Right atrium auricular region (tissue), 2 donors: ENCODE measurements at regions not wholly inside any gene's neighbourhood (a gene's known extent, or its start where the extent isn't known, plus 50 kb on each side); places are given as distances from the start of the nearest gene placed in this dataset.
"Not testable (repeated sequence)": the region's sequence is repeated elsewhere in the genome, so short reads cannot be mapped to it uniquely, and the experiment has no call there.

ENCODE experiments used
- DNase-seq: peaks from one replicate; pipeline ENCODE4 v3.0.0-alpha.2; 2019; ENCODE audit warnings: low spot score
- H3K27ac ChIP-seq, 2 donors: fragments of 200-600 bp; sonication (generic); 1 replicate in 1 of 2; 2 replicates in 1 of 2; pipeline ENCODE4 v1.5.1; 2016 to 2019
- H3K27me3 ChIP-seq, 2 donors: fragments of 200-600 bp; sonication (generic); one replicate each; pipeline versions ENCODE4 v1.5.1 to v1.6.0; 2017 to 2019
- H3K36me3 ChIP-seq: fragments of 200-600 bp; sonication (generic); one replicate; pipeline ENCODE4 v1.5.1; 2016
- H3K4me1 ChIP-seq, 2 donors: fragments of 200-600 bp; sonication (generic); one replicate each; pipeline versions ENCODE4 v1.5.1 to v1.6.0; 2017 to 2019
- H3K4me3 ChIP-seq, 2 donors: fragments of 200-600 bp; sonication (generic); 1 replicate in 1 of 2; 2 replicates in 1 of 2; pipeline ENCODE4 v1.5.1; 2017 to 2019; ENCODE audit warnings: mild to moderate bottlenecking in 1 of 2, moderate library complexity in 1 of 2
- H3K9me3 ChIP-seq, 2 donors: fragments of 200-600 bp; sonication (generic); one replicate each; pipeline ENCODE4 v1.5.1; 2019
- CTCF ChIP-seq, 2 donors: fragments of 200-600 bp; sonication (generic); IDR thresholded peaks; one replicate each; pipeline ENCODE4 v1.5.1; 2019; ENCODE audit warnings: antibody characterized with exemption in 2 of 2

GRCh38 chr1:94350350-94350924 is 67.8 kb upstream of the ABCD3 start:
- Histone ChIP-seq H3K4me1 (no peaks in the 10 kb centered on the region), H3K9me3 (no peaks in the 10 kb centered on the region), H3K27me3 (no peaks in the 10 kb centered on the region), H3K4me3 (no peak overlapping the region), H3K27ac (peak overlapping the region; percentile 53 to 59), H3K36me3 (no peaks in the 10 kb centered on the region)
- no peak for DNase-seq
- no peak for TF ChIP-seq CTCF (IDR thresholded peaks at IDR 0.05)

- Histone ChIP-seq H3K27ac (peak overlapping the region; percentile 53 to 59), H3K9me3 (no peaks in the 10 kb centered on the region), H3K4me1 (no peaks in the 10 kb centered on the region), H3K27me3 (no peaks in the 10 kb centered on the region), H3K36me3 (no peaks in the 10 kb centered on the region), H3K4me3 (no peak overlapping the region)
- no peak for TF ChIP-seq CTCF (IDR thresholded peaks at IDR 0.05)
- DNase-seq: no peak
Measured at GRCh38 chr1:94349853-94350252, 68.3 kb upstream of the ABCD3 start.

DNA sequence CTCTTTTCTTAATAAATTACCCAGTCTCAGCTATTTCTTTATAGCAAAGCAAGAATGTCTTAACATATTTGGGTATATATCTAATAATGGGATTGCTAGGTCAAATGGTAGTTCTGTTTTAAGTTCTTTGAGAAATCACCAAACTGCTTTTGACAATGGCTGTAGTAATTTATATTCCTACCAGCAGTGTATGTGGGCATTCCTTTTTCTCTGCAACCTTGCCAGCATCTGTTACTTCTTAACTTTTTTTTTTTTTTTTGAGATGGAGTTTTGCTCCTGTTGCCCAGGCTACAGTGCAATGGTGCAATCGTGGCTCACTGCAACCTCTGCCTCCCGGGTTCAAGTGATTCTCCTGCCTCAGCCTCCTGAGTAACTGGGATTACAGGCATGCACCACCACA is 69.8 kb upstream of the ABCD3 start:
- not testable (repeated sequence) for H3K4me1 ChIP-seq, H3K9me3 ChIP-seq, H3K27ac ChIP-seq, H3K27me3 ChIP-seq, H3K4me3 ChIP-seq, DNase-seq, H3K36me3 ChIP-seq

GRCh38 chr1:94345148-94345721 is 73.0 kb upstream of the ABCD3 start:
- H3K27me3 ChIP-seq: no peaks in the 10 kb centered on the region
- H3K9me3 ChIP-seq: no peaks in the 10 kb centered on the region
- no peak for DNase-seq
- no peak for TF ChIP-seq CTCF (IDR thresholded peaks at IDR 0.05)
- H3K27ac ChIP-seq: no peak overlapping the region
- no peak overlapping the region for H3K4me3 ChIP-seq
- H3K36me3 ChIP-seq: no peaks in the 10 kb centered on the region
- no peaks in the 10 kb centered on the region for H3K4me1 ChIP-seq

DNA sequence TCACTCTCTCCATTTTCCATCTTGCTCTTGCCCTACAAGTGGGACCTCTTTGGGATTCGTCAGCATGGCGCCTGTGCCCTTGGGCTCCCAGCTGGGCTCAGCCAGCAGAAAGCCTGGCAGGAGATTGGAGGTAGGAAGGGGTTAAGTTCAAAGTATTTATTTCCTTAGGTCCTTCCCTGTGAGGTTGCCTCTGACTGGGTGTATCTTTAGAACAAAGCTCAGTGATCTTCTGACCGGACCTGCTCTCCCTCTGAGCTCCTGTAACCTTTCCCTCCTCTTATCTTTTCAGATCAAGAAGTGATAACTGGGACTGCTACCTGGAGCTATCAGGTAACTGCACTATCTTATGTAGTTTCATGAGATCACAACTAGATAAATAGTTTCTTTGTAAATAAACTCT is 75.8 kb upstream of the ABCD3 start:
- H3K4me3 ChIP-seq: no peak overlapping the region
- no peak for DNase-seq
- no peaks in the 10 kb centered on the region for H3K4me1 ChIP-seq
- H3K9me3 ChIP-seq: no peaks in the 10 kb centered on the region
- no peaks in the 10 kb centered on the region for H3K27me3 ChIP-seq
- no peak for TF ChIP-seq CTCF (IDR thresholded peaks at IDR 0.05)
- H3K27ac ChIP-seq: no peak overlapping the region
- no peaks in the 10 kb centered on the region for H3K36me3 ChIP-seq

GRCh38 chr1:94339206-94339927 is 78.8 kb upstream of the ABCD3 start:
- H3K27me3 ChIP-seq: no peaks in the 10 kb centered on the region
- DNase-seq: no peak
- no peak for TF ChIP-seq CTCF (IDR thresholded peaks at IDR 0.05)
- H3K9me3 ChIP-seq: no peaks in the 10 kb centered on the region
- H3K36me3 ChIP-seq: no peaks in the 10 kb centered on the region
- H3K27ac ChIP-seq: no peak overlapping the region
- H3K4me1 ChIP-seq: peaks cover 0 to 12% of the 10 kb centered on the region in 2 donors
- no peak overlapping the region for H3K4me3 ChIP-seq
